H9 (cell line): ENCODE measurements at regions not wholly inside any gene's neighbourhood (a gene's known extent, or its start where the extent isn't known, plus 50 kb on each side); places are given as distances from the start of the nearest gene placed in this dataset.

Experiments
- DNase-seq: peaks from one replicate; pipeline ENCODE4 v3.0.0-alpha.2; 2017
- H2AFZ ChIP-seq: one replicate; pipeline ENCODE4 v1.6.1; 2013; ENCODE audit warnings: mild to moderate bottlenecking, low read length, control low read depth, moderate library complexity
- H2AK5ac ChIP-seq: 2 replicates; pipeline ENCODE4 v1.6.1; 2013; ENCODE audit warnings: low read length, control low read depth, mixed read lengths; ENCODE audit not compliant: insufficient read length
- H2BK120ac ChIP-seq: one replicate; pipeline ENCODE4 v1.6.1; 2013; ENCODE audit warnings: low read depth, mild to moderate bottlenecking, low read length, control low read depth, inconsistent platforms; ENCODE audit not compliant: poor library complexity, severe bottlenecking
- H2BK12ac ChIP-seq: 2 replicates; pipeline ENCODE4 v1.6.1; 2013; ENCODE audit warnings: low read length, control low read depth, mixed read lengths, low read depth; ENCODE audit not compliant: insufficient read length
- H2BK15ac ChIP-seq: 2 replicates; pipeline ENCODE4 v1.6.1; 2013; ENCODE audit warnings: low read depth, low read length, control low read depth
- H2BK20ac ChIP-seq: one replicate; pipeline ENCODE4 v1.6.1; 2013; ENCODE audit warnings: low read depth, mild to moderate bottlenecking, low read length, control low read depth, inconsistent platforms; ENCODE audit not compliant: poor library complexity, severe bottlenecking
- H2BK5ac ChIP-seq: 2 replicates; pipeline ENCODE4 v1.6.1; 2013; ENCODE audit warnings: low read length, control low read depth, mixed read lengths; ENCODE audit not compliant: insufficient read length
- H3K14ac ChIP-seq: 2 replicates; pipeline ENCODE4 v1.6.1; 2013; ENCODE audit warnings: low read length, control low read depth; ENCODE audit not compliant: insufficient read depth
- H3K18ac ChIP-seq: 2 replicates; pipeline ENCODE4 v1.6.1; 2013; ENCODE audit warnings: low read depth, mild to moderate bottlenecking, mixed read lengths, low read length, control low read depth; ENCODE audit not compliant: insufficient read length
- H3K23ac ChIP-seq: 2 replicates; pipeline ENCODE4 v1.6.1; 2013; ENCODE audit warnings: low read length, control low read depth, mixed read lengths, low read depth; ENCODE audit not compliant: insufficient read length
- H3K23me2 ChIP-seq: 2 replicates; pipeline ENCODE4 v1.6.1; 2013; ENCODE audit warnings: low read depth, mild to moderate bottlenecking, mixed read lengths, low read length, control low read depth; ENCODE audit not compliant: insufficient read length, poor library complexity, severe bottlenecking
- H3K27ac ChIP-seq: 2 replicates; pipeline ENCODE4 v1.5.1; 2013; ENCODE audit warnings: low read length, control low read depth, mixed read lengths, low read depth; ENCODE audit not compliant: insufficient read length
- H3K27me3 ChIP-seq: 2 replicates; pipeline ENCODE4 v1.6.1; 2013; ENCODE audit warnings: low read length, control low read depth, inconsistent platforms; ENCODE audit not compliant: insufficient read depth
- H3K4ac ChIP-seq: 2 replicates; pipeline ENCODE4 v1.6.1; 2013; ENCODE audit warnings: low read depth, mild to moderate bottlenecking, control low read depth, inconsistent platforms, low read length, moderate library complexity
- H3K4me1 ChIP-seq: 2 replicates; pipeline ENCODE4 v1.6.1; 2013; ENCODE audit warnings: low read length, control low read depth, inconsistent platforms; ENCODE audit not compliant: insufficient read depth
- H3K4me2 ChIP-seq: 2 replicates; pipeline ENCODE4 v1.6.1; 2013; ENCODE audit warnings: low read length, control low read depth, mixed read lengths; ENCODE audit not compliant: insufficient read length, insufficient read depth
- H3K56ac ChIP-seq: 2 replicates; pipeline ENCODE4 v1.6.1; 2013; ENCODE audit warnings: low read depth, mild to moderate bottlenecking, mixed read lengths, low read length, control low read depth; ENCODE audit not compliant: insufficient read length
- H3K79me1 ChIP-seq: 2 replicates; pipeline ENCODE4 v1.6.1; 2013; ENCODE audit warnings: low read depth, mild to moderate bottlenecking, moderate library complexity, low read length, control low read depth, inconsistent platforms; ENCODE audit not compliant: insufficient read depth, poor library complexity, severe bottlenecking
- H3K79me2 ChIP-seq: 2 replicates; pipeline ENCODE4 v1.6.1; 2013; ENCODE audit warnings: low read length, control low read depth, inconsistent platforms; ENCODE audit not compliant: insufficient read depth
- H3K9ac ChIP-seq: 2 replicates; pipeline ENCODE4 v1.6.1; 2013; ENCODE audit warnings: low read length, control low read depth, mixed read lengths; ENCODE audit not compliant: insufficient read length; ENCODE audit errors: extremely low read depth
- H3K9me3 ChIP-seq: one replicate; pipeline ENCODE4 v1.6.1; 2013; ENCODE audit warnings: low read depth, low read length, inconsistent platforms; ENCODE audit not compliant: control insufficient read depth
- H3T11ph ChIP-seq: one replicate; pipeline ENCODE4 v1.6.1; 2013; ENCODE audit warnings: mild to moderate bottlenecking, low read length, control low read depth, inconsistent platforms
- H4K20me1 ChIP-seq: one replicate; pipeline ENCODE4 v1.6.1; 2013; ENCODE audit not compliant: control insufficient read depth, insufficient read length, insufficient read depth
- H4K5ac ChIP-seq: 2 replicates; pipeline ENCODE4 v1.6.1; 2013; ENCODE audit warnings: low read depth, mild to moderate bottlenecking, mixed read lengths, low read length, control low read depth; ENCODE audit not compliant: insufficient read length
- H4K8ac ChIP-seq: replicated peaks from 2 replicates; pipeline ENCODE4 v1.6.1; 2013; ENCODE audit warnings: low read length, control low read depth, mixed read lengths, low read depth; ENCODE audit not compliant: insufficient read length
- H4K91ac ChIP-seq: 2 replicates; pipeline ENCODE4 v1.6.1; 2013; ENCODE audit warnings: low read depth, mild to moderate bottlenecking, moderate library complexity, mixed read lengths, low read length, control low read depth; ENCODE audit not compliant: insufficient read length
- H3K27ac Mint-ChIP-seq, 3 experiments: 2 replicates in 2 of 3; 3 replicates in 1 of 3; pipeline ENCODE4 v1.8.0; 2020 to 2021; ENCODE audit warnings: mixed read lengths in 3 of 3, mild to moderate bottlenecking in 1 of 3, moderate library complexity in 1 of 3
- H3K27me3 Mint-ChIP-seq: 2 replicates; pipeline ENCODE4 v1.8.0; 2021; ENCODE audit warnings: low read depth, mild to moderate bottlenecking, moderate library complexity, mixed read lengths
- H3K36me3 Mint-ChIP-seq, 3 experiments: 2 replicates in 2 of 3; 3 replicates in 1 of 3; pipeline ENCODE4 v1.8.0; 2020 to 2021; ENCODE audit warnings: low read depth in 3 of 3, mixed read lengths in 3 of 3; ENCODE audit not compliant: insufficient read depth in 1 of 3
- H3K4me1 Mint-ChIP-seq, 2 experiments: 2 replicates each; pipeline ENCODE4 v1.8.0; 2020; ENCODE audit warnings: mixed read lengths in 2 of 2
- H3K4me3 Mint-ChIP-seq, 2 experiments: 2 replicates in 1 of 2; 3 replicates in 1 of 2; pipeline ENCODE4 v1.8.0; 2020 to 2021; ENCODE audit warnings: mild to moderate bottlenecking in 2 of 2, mixed read lengths in 2 of 2, moderate library complexity in 1 of 2
- H3K9me3 Mint-ChIP-seq, 2 experiments: 2 replicates in 1 of 2; 3 replicates in 1 of 2; pipeline ENCODE4 v1.8.0; 2020; ENCODE audit warnings: mild to moderate bottlenecking in 2 of 2, mixed read lengths in 2 of 2, moderate library complexity in 1 of 2
- WGBS: extraction: QIAGEN DNeasy Blood & Tissue Kit; methylation state at CpG from one replicate; pipeline ENCODE4 v1.1.7; 2013; ENCODE audit warnings: missing lambda C conversion rate, low lambda C conversion rate, mixed read lengths; ENCODE audit not compliant: insufficient read length; ENCODE audit errors: extremely low coverage; 5-methylcytosine and 5-hydroxymethylcytosine counted together
- TF ChIP-seq, protein P1 (sequence below): fragments of 200-600 bp; sonication (generic); conservative IDR thresholded peaks from 3 replicates; pipeline ENCODE4 v1.8.0; 2021; ENCODE audit warnings: antibody characterized with exemption, mild to moderate bottlenecking

DNA sequence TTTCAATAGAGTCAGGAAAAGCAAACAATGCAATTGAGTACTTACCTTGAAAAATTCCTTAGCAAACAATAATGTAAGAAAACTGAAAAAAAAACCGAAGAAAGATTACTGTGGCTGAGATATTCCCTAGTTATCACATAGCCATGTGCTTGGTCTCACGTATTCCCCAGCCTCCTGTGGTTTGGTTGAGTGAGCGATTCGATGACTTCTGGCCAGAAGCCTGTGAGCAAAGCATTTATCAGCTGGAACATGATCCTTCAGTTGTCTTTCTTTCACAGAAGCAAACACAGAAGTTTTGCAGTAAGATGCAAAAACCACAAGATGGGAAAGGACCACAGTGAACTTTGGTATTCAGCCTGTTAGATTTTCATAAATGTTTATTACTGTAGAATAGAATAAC is 1754.3 kb upstream of the AGA start:
- Mint-ChIP-seq H3K27me3 (no peaks in the 10 kb centered on the region), H3K36me3 (no peaks in the 10 kb centered on the region), H3K4me3 (no peak overlapping the region), H3K9me3 (no peaks in the 10 kb centered on the region), H3K4me1 (peaks cover 4 to 5% of the 10 kb centered on the region in 2 experiments; a peak in 1 of 4 replicates), H3K27ac (no peak overlapping the region)
- Histone ChIP-seq H2BK20ac (no peak overlapping the region), H3K27ac (no peak overlapping the region), H3K4ac (no peak overlapping the region), H2BK5ac (no peak overlapping the region), H3K4me1 (peaks cover 2% of the 10 kb centered on the region; the same call in 1 of the 2 replicates), H2BK15ac (no peak overlapping the region), H3T11ph (no peak overlapping the region), H3K18ac (no peak overlapping the region), H2BK12ac (no peak overlapping the region), H3K23ac (no peak overlapping the region), H3K9ac (no peak overlapping the region), H4K91ac (no peak overlapping the region), H3K14ac (no peak overlapping the region), H2AFZ (no peak overlapping the region), H3K79me2 (no peaks in the 10 kb centered on the region), H3K4me2 (no peak overlapping the region), H2BK120ac (no peak overlapping the region), H3K23me2 (no peaks in the 10 kb centered on the region), H4K20me1 (no peaks in the 10 kb centered on the region), H4K5ac (no peak overlapping the region), H3K79me1 (no peaks in the 10 kb centered on the region), H4K8ac (no peak overlapping the region), H3K9me3 (no peaks in the 10 kb centered on the region), H3K56ac (no peak overlapping the region), H2AK5ac (no peak overlapping the region), H3K27me3 (no peaks in the 10 kb centered on the region)
- DNase-seq, result no peak
- TF ChIP-seq, protein P1, sequence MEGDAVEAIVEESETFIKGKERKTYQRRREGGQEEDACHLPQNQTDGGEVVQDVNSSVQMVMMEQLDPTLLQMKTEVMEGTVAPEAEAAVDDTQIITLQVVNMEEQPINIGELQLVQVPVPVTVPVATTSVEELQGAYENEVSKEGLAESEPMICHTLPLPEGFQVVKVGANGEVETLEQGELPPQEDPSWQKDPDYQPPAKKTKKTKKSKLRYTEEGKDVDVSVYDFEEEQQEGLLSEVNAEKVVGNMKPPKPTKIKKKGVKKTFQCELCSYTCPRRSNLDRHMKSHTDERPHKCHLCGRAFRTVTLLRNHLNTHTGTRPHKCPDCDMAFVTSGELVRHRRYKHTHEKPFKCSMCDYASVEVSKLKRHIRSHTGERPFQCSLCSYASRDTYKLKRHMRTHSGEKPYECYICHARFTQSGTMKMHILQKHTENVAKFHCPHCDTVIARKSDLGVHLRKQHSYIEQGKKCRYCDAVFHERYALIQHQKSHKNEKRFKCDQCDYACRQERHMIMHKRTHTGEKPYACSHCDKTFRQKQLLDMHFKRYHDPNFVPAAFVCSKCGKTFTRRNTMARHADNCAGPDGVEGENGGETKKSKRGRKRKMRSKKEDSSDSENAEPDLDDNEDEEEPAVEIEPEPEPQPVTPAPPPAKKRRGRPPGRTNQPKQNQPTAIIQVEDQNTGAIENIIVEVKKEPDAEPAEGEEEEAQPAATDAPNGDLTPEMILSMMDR, result no peak
- no CpG with 5 or more reads among the region's 4 CpGs for WGBS
